Central memory CD8-positive, alpha-beta T cell (primary cell): ENCODE measurements at regions not wholly inside any gene's neighbourhood (a gene's known extent, or its start where the extent isn't known, plus 50 kb on each side); places are given as distances from the start of the nearest gene placed in this dataset.

Experiments used
- ATAC-seq: fragments of 150-1000 bp; cut with Tn5 transposase; replicated peaks from 2 replicates; pipeline ENCODE4 v1.10.0; 2022; ENCODE audit warnings: mild to moderate bottlenecking, moderate FRiP score, moderate number of reproducible peaks; ENCODE audit not compliant: poor library complexity, severe bottlenecking; ENCODE audit errors: extremely low read depth
- DNase-seq, 2 donors: peaks; one replicate each; pipeline ENCODE4 v3.0.0; 2021; ENCODE audit warnings: low spot score in 2 of 2
- H3K27ac Mint-ChIP-seq: one replicate; pipeline ENCODE4 v1.8.0; 2022; ENCODE audit warnings: low read depth, mild to moderate bottlenecking, moderate library complexity, mixed read lengths
- H3K27me3 Mint-ChIP-seq: one replicate; pipeline ENCODE4 v1.8.0; 2022; ENCODE audit warnings: mixed read lengths
- H3K36me3 Mint-ChIP-seq: one replicate; pipeline ENCODE4 v1.8.0; 2022; ENCODE audit warnings: mild to moderate bottlenecking, moderate library complexity, mixed read lengths; ENCODE audit not compliant: insufficient read depth
- H3K4me1 Mint-ChIP-seq: one replicate; pipeline ENCODE4 v1.8.0; 2022; ENCODE audit warnings: mixed read lengths
- H3K4me3 Mint-ChIP-seq: one replicate; pipeline ENCODE4 v1.8.0; 2022; ENCODE audit warnings: mild to moderate bottlenecking, moderate library complexity, mixed read lengths
- H3K9me3 Mint-ChIP-seq: one replicate; pipeline ENCODE4 v1.8.0; 2022; ENCODE audit warnings: mixed read lengths

- Mint-ChIP-seq H3K27me3 (peaks cover 31% of the 10 kb centered on the region), H3K9me3 (no peaks in the 10 kb centered on the region), H3K36me3 (no peaks in the 10 kb centered on the region), H3K27ac (no peak overlapping the region), H3K4me3 (no peak overlapping the region), H3K4me1 (no peaks in the 10 kb centered on the region)
- DNase-seq (no peak), ATAC-seq (no peak)
These were observed 51.3 kb upstream of the BOD1 start for GRCh38 chr5:173667702-173668101.

- no peaks in the 10 kb centered on the region for H3K4me1 Mint-ChIP-seq
These were observed 51.9 kb upstream of the BOD1 start for GRCh38 chr5:173668245-173668800.

GRCh38 chr5:173668910-173669309, 52.5 kb upstream of the BOD1 start:
- Mint-ChIP-seq H3K36me3 (no peaks in the 10 kb centered on the region), H3K9me3 (no peaks in the 10 kb centered on the region)

More at GRCh38 chr5:173668245-173668800, 51.9 kb upstream of the BOD1 start:
- H3K4me3 Mint-ChIP-seq: no peak overlapping the region
- H3K9me3 Mint-ChIP-seq: no peaks in the 10 kb centered on the region
- no peak overlapping the region for H3K27ac Mint-ChIP-seq
- ATAC-seq: no peak
- no peaks in the 10 kb centered on the region for H3K36me3 Mint-ChIP-seq
- DNase-seq: no peak
- peaks cover 34% of the 10 kb centered on the region for H3K27me3 Mint-ChIP-seq

GRCh38 chr5:173669483-173669882, 53.0 kb upstream of the BOD1 start:
- DNase-seq (no peak), ATAC-seq (no peak)
- Mint-ChIP-seq H3K36me3 (no peaks in the 10 kb centered on the region), H3K27me3 (peaks cover 34% of the 10 kb centered on the region), H3K4me1 (no peaks in the 10 kb centered on the region), H3K4me3 (no peak overlapping the region), H3K27ac (no peak overlapping the region), H3K9me3 (no peaks in the 10 kb centered on the region)

More at GRCh38 chr5:173668910-173669309, 52.5 kb upstream of the BOD1 start:
- no peak overlapping the region for H3K27ac Mint-ChIP-seq
- no peaks in the 10 kb centered on the region for H3K4me1 Mint-ChIP-seq
- ATAC-seq: no peak
- DNase-seq: no peak
- H3K4me3 Mint-ChIP-seq: no peak overlapping the region
- peaks cover 34% of the 10 kb centered on the region for H3K27me3 Mint-ChIP-seq

GRCh38 chr5:173670130-173670651, 53.7 kb upstream of the BOD1 start:
- no peaks in the 10 kb centered on the region for H3K9me3 Mint-ChIP-seq
- DNase-seq (no peak), ATAC-seq (no peak)
- H3K36me3 Mint-ChIP-seq: no peaks in the 10 kb centered on the region
- H3K4me1 Mint-ChIP-seq: no peaks in the 10 kb centered on the region
- H3K27me3 Mint-ChIP-seq: peaks cover 34% of the 10 kb centered on the region
- H3K4me3 Mint-ChIP-seq: no peak overlapping the region
- no peak overlapping the region for H3K27ac Mint-ChIP-seq

GRCh38 chr5:173670791-173671120, 54.3 kb upstream of the BOD1 start:
- Mint-ChIP-seq H3K27me3 (peaks cover 34% of the 10 kb centered on the region), H3K4me3 (no peak overlapping the region), H3K9me3 (no peaks in the 10 kb centered on the region), H3K36me3 (no peaks in the 10 kb centered on the region), H3K27ac (no peak overlapping the region), H3K4me1 (no peaks in the 10 kb centered on the region)
- ATAC-seq (no peak), DNase-seq (no peak)

GRCh38 chr5:173671121-173671949, 54.9 kb upstream of the BOD1 start:
- Mint-ChIP-seq H3K4me3 (no peak overlapping the region), H3K4me1 (no peaks in the 10 kb centered on the region), H3K36me3 (no peaks in the 10 kb centered on the region), H3K27ac (no peak overlapping the region), H3K27me3 (peaks cover 34% of the 10 kb centered on the region), H3K9me3 (no peaks in the 10 kb centered on the region)
- no peak for ATAC-seq
- DNase-seq: no peak

- ATAC-seq: no peak
- no peak overlapping the region for H3K27ac Mint-ChIP-seq
- no peak overlapping the region for H3K4me3 Mint-ChIP-seq
- no peaks in the 10 kb centered on the region for H3K36me3 Mint-ChIP-seq
- H3K9me3 Mint-ChIP-seq: no peaks in the 10 kb centered on the region
- H3K27me3 Mint-ChIP-seq: peaks cover 30% of the 10 kb centered on the region
- no peaks in the 10 kb centered on the region for H3K4me1 Mint-ChIP-seq
- DNase-seq: no peak
These were observed 55.7 kb upstream of the BOD1 start for GRCh38 chr5:173672166-173672565.

- no peaks in the 10 kb centered on the region for H3K4me1 Mint-ChIP-seq
- DNase-seq (no peak), ATAC-seq (no peak)
- no peak overlapping the region for H3K27ac Mint-ChIP-seq
- H3K36me3 Mint-ChIP-seq: no peaks in the 10 kb centered on the region
- no peak overlapping the region for H3K4me3 Mint-ChIP-seq
- no peaks in the 10 kb centered on the region for H3K9me3 Mint-ChIP-seq
- H3K27me3 Mint-ChIP-seq: peaks cover 23% of the 10 kb centered on the region
These were observed 56.4 kb upstream of the BOD1 start for GRCh38 chr5:173672891-173673290.

- no peak for ATAC-seq
- H3K9me3 Mint-ChIP-seq: no peaks in the 10 kb centered on the region
- peaks cover 22% of the 10 kb centered on the region for H3K27me3 Mint-ChIP-seq
These were observed 57.0 kb upstream of the BOD1 start for GRCh38 chr5:173673295-173674101.

GRCh38 chr5:173675287-173675996, 59.0 kb upstream of the BOD1 start:
- Mint-ChIP-seq H3K36me3 (no peaks in the 10 kb centered on the region), H3K4me1 (no peaks in the 10 kb centered on the region), H3K4me3 (no peak overlapping the region), H3K27ac (no peak overlapping the region), H3K27me3 (peaks cover 30% of the 10 kb centered on the region), H3K9me3 (no peaks in the 10 kb centered on the region)
- ATAC-seq: no peak
- DNase-seq: no peak

More at GRCh38 chr5:173673295-173674101, 57.0 kb upstream of the BOD1 start:
- no peak for DNase-seq
- H3K36me3 Mint-ChIP-seq: no peaks in the 10 kb centered on the region
- no peak overlapping the region for H3K27ac Mint-ChIP-seq
- no peaks in the 10 kb centered on the region for H3K4me1 Mint-ChIP-seq
- no peak overlapping the region for H3K4me3 Mint-ChIP-seq

- ATAC-seq (no peak), DNase-seq (no peak)
- Mint-ChIP-seq H3K4me1 (no peaks in the 10 kb centered on the region), H3K27ac (no peak overlapping the region), H3K4me3 (no peak overlapping the region), H3K36me3 (no peaks in the 10 kb centered on the region), H3K27me3 (peaks cover 25% of the 10 kb centered on the region), H3K9me3 (no peaks in the 10 kb centered on the region)
These were observed 59.9 kb upstream of the BOD1 start for GRCh38 chr5:173676375-173676774.
